Kidney epithelial cell (primary cell): ENCODE measurements at regions not wholly inside any gene's neighbourhood (a gene's known extent, or its start where the extent isn't known, plus 50 kb on each side); places are given as distances from the start of the nearest gene placed in this dataset.

ENCODE experiments used
- DNase-seq: peaks from one replicate; pipeline ENCODE4 v3.0.0-alpha.2; 2010; ENCODE audit warnings: low read depth
- H3K27me3 ChIP-seq: 2 replicates; pipeline ENCODE4 v1.6.0; 2011; ENCODE audit warnings: low read length; ENCODE audit not compliant: control insufficient read depth, insufficient read depth
- H3K36me3 ChIP-seq: 2 replicates; pipeline ENCODE4 v1.5.1; 2011; ENCODE audit warnings: low read length; ENCODE audit not compliant: control insufficient read depth, insufficient read depth
- H3K4me3 ChIP-seq: 2 replicates; pipeline ENCODE4 v1.5.1; 2011; ENCODE audit warnings: low read depth, mild to moderate bottlenecking, control low read depth, low read length
- TF ChIP-seq, protein P1 (sequence below): IDR thresholded peaks from 2 replicates; pipeline ENCODE4 v1.5.1; 2011; ENCODE audit warnings: mild to moderate bottlenecking, moderate library complexity, low read length, control low read depth, inconsistent platforms; ENCODE audit not compliant: insufficient read depth, poor library complexity, severe bottlenecking

GRCh38 chr12:124655048-124655697 lies 87.8 kb upstream of the NCOR2 start:
- Histone ChIP-seq H3K4me3 (no peak overlapping the region), H3K27me3 (peaks cover 2% of the 10 kb centered on the region), H3K36me3 (no peaks in the 10 kb centered on the region)
- DNase-seq = no peak
- TF ChIP-seq, protein P1, sequence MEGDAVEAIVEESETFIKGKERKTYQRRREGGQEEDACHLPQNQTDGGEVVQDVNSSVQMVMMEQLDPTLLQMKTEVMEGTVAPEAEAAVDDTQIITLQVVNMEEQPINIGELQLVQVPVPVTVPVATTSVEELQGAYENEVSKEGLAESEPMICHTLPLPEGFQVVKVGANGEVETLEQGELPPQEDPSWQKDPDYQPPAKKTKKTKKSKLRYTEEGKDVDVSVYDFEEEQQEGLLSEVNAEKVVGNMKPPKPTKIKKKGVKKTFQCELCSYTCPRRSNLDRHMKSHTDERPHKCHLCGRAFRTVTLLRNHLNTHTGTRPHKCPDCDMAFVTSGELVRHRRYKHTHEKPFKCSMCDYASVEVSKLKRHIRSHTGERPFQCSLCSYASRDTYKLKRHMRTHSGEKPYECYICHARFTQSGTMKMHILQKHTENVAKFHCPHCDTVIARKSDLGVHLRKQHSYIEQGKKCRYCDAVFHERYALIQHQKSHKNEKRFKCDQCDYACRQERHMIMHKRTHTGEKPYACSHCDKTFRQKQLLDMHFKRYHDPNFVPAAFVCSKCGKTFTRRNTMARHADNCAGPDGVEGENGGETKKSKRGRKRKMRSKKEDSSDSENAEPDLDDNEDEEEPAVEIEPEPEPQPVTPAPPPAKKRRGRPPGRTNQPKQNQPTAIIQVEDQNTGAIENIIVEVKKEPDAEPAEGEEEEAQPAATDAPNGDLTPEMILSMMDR = no peak

DNA sequence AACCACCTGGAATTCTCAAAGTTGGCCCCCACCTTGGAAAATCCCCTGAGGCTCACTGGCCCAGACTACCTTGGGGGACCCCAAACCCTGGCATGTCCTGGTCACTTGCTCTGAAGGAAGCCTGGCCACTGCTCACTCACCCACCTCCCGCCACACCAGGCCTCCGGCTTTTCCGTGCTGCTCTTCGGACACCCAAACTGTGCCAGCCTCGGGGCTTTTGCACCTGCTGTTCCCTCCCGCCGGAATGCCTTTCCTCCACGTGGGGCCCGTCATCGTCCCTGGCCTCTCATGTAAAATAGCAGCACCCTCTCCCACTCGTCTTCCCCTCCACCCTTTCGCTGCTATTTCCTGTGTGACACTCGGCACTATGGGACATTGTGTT lies 87.2 kb upstream of the NCOR2 start:
- no peaks in the 10 kb centered on the region for H3K27me3 ChIP-seq
- TF ChIP-seq, protein P1 = no peak
- no peak overlapping the region for H3K4me3 ChIP-seq
- no peaks in the 10 kb centered on the region for H3K36me3 ChIP-seq
- no peak for DNase-seq

- no peak overlapping the region for H3K4me3 ChIP-seq
- DNase-seq = no peak
- no peaks in the 10 kb centered on the region for H3K36me3 ChIP-seq
- no peaks in the 10 kb centered on the region for H3K27me3 ChIP-seq
- TF ChIP-seq, protein P1 = no peak
Observed at GRCh38 chr12:124653169-124653931, 85.9 kb upstream of the NCOR2 start.

DNA sequence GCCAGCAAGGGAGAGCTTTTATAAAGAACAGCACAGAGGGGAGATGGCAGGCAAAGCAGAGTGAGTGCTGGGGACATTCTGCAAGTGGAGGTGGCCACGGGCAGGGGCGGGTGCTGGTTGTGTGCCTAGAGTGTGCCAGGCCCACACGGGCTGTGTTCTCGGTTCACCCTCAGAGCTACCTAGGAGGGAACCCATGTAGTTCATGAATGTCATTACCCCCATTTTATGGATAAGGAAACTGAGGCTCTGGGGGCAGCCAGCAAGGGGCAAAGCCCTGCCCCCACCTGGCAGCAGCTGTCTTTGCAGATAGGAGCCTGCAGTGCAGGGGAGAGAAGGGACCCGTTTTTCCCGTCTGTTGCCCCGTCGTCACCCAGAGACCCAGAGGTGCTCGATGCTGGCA lies 85.2 kb upstream of the NCOR2 start:
- TF ChIP-seq, protein P1 = no peak
- Histone ChIP-seq H3K27me3 (no peaks in the 10 kb centered on the region), H3K4me3 (no peak overlapping the region), H3K36me3 (no peaks in the 10 kb centered on the region)
- no peak for DNase-seq

GRCh38 chr12:124651516-124652273 lies 84.3 kb upstream of the NCOR2 start:
- H3K27me3 ChIP-seq = no peaks in the 10 kb centered on the region
- DNase-seq = no peak
- TF ChIP-seq, protein P1 = no peak
- H3K36me3 ChIP-seq = no peaks in the 10 kb centered on the region
- no peak overlapping the region for H3K4me3 ChIP-seq
